PC-9 (cell line): ENCODE measurements at regions not wholly inside any gene's neighbourhood (a gene's known extent, or its start where the extent isn't known, plus 50 kb on each side); places are given as distances from the start of the nearest gene placed in this dataset.

Experiments used
- BruUV-seq: library from RNA; stranded (reverse); fragments of 400-500 nt; replicated peaks from 2 replicates; lab custom pipeline; 2021; lab: Mats Ljungman, UMichigan
- CTCF ChIA-PET: fragments of 300-600 bp; sonication (Branson Sonifier 250); formaldehyde crosslinking; loops from one replicate; lab custom pipeline; 2022; ENCODE audit warnings: antibody characterized with exemption; lab: Charles Lee
- POLR2A ChIA-PET: fragments of 300-600 bp; sonication (Branson Sonifier 250); formaldehyde crosslinking; loops from one replicate; lab custom pipeline; 2022; ENCODE audit warnings: antibody characterized with exemption; ENCODE audit not compliant: unreplicated experiment; lab: Charles Lee
- DNase-seq, 2 experiments: peaks; one replicate each; pipeline versions ENCODE4 v3.0.0 to v3.0.0-alpha.2; 2015 to 2022; ENCODE audit warnings: mixed read lengths in 1 of 2
- H2AFZ ChIP-seq: fragments of 200-600 bp; sonication (generic); 2 replicates; pipeline ENCODE4 v1.8.1; 2017; ENCODE audit warnings: antibody characterized with exemption
- H3F3A ChIP-seq: fragments of 200-600 bp; sonication (generic); 2 replicates; pipeline ENCODE4 v1.8.1; 2017; ENCODE audit warnings: antibody characterized with exemption, mild to moderate bottlenecking, low read depth; ENCODE audit not compliant: insufficient read depth
- H3K27ac ChIP-seq: fragments of 200-600 bp; sonication (generic); 2 replicates; pipeline ENCODE4 v1.6.1; 2016; ENCODE audit warnings: mixed run types
- H3K27me3 ChIP-seq: fragments of 200-600 bp; sonication (generic); 2 replicates; pipeline ENCODE4 v1.6.1; 2016; ENCODE audit warnings: low read depth, mixed run types; ENCODE audit not compliant: insufficient read depth
- H3K36me3 ChIP-seq: fragments of 200-600 bp; sonication (generic); 2 replicates; pipeline ENCODE4 v1.6.1; 2016; ENCODE audit warnings: low read depth, mixed run types
- H3K4me1 ChIP-seq: fragments of 200-600 bp; sonication (generic); replicated peaks from 2 replicates; pipeline ENCODE4 v1.6.1; 2016; ENCODE audit warnings: mixed run types; ENCODE audit not compliant: insufficient read depth
- H3K4me2 ChIP-seq: fragments of 200-600 bp; sonication (generic); 2 replicates; pipeline ENCODE4 v1.6.1; 2017; ENCODE audit warnings: mixed run types
- H3K4me3 ChIP-seq: fragments of 200-600 bp; sonication (generic); 2 replicates; pipeline ENCODE4 v1.6.1; 2016; ENCODE audit warnings: mixed run types
- H3K79me2 ChIP-seq: fragments of 200-600 bp; sonication (generic); 2 replicates; pipeline ENCODE4 v1.6.1; 2017; ENCODE audit warnings: low read depth, mixed run types
- H3K9me2 ChIP-seq: fragments of 200-600 bp; sonication (generic); 2 replicates; pipeline ENCODE4 v1.8.1; 2017; ENCODE audit warnings: mild to moderate bottlenecking; ENCODE audit not compliant: insufficient read depth
- H3K9me3 ChIP-seq: fragments of 200-600 bp; sonication (generic); 2 replicates; pipeline ENCODE4 v1.8.1; 2016; ENCODE audit warnings: low read depth; ENCODE audit not compliant: insufficient read depth
- H4K20me1 ChIP-seq: fragments of 200-600 bp; sonication (generic); 2 replicates; pipeline ENCODE4 v1.8.1; 2017; ENCODE audit not compliant: insufficient read depth
- EZH2 ChIP-seq: fragments of 200-600 bp; sonication (generic); IDR thresholded peaks from 2 replicates; pipeline ENCODE4 v1.8.0; 2017; ENCODE audit warnings: antibody characterized with exemption, low read depth
- intact Hi-C: fragments of 100-400 bp; cut with micrococcal nuclease; formaldehyde crosslinking; loops from one replicate; pipeline ENCODE4 v1.10.0; 2022; ENCODE audit not compliant: unreplicated experiment
- TF ChIP-seq, protein P1 (sequence below): fragments of 200-600 bp; sonication (generic); conservative IDR thresholded peaks from 2 replicates; pipeline ENCODE4 v1.6.1; 2017; ENCODE audit warnings: mixed run types, antibody characterized with exemption, mild to moderate bottlenecking, moderate library complexity

DNA sequence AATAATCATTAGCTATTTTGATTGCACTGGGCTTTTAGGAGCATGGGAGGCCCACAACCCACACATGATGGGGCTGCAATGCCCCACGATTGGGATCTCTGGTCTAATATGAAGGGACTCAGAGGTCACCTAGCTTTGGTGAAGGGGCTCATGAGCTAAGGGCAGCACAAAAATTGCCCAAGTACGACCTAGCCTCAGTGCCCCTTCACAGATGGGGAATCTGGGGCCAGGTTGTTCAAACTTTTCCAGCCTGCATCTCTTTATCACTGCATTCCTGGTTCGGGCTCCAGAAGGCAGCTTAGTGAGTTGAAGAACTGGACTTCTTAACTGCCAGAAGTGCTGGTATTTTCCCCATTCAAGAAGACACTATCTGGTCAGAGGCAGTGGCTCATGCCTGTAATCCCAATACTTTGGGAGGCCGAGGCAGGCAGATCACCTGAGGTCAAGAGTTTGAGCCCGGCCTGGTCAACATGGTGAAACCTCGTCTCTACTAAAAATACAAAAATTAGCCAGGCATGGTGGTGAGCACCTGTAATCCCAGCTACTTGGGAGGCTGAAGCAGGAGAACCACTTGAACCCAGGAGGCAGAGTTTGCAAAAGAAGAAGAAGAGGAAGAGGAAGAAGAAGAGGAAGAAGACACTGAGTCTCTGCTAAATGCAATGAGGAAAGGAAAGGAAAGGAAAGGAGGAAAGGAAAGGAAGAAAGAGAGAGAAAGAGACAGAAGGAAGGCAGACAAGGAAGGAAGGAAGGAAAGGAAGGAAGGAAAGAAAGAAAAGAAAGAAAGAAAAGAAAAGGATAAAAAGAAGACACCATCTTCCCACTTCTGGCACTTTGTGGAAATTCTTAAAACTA is 258.5 kb upstream of the IRF2BP2 start:
- no peak overlapping the region for H2AFZ ChIP-seq
- peaks cover 67% of the 10 kb centered on the region for H3K79me2 ChIP-seq
- H3K27ac ChIP-seq = peak overlapping the region; percentile 98
- BruUV-seq = no TSS peak
- peak overlapping the region; percentile 100 for H3K4me2 ChIP-seq
- H3K9me2 ChIP-seq = no peaks in the 10 kb centered on the region
- intact Hi-C loops = no loop called here
- H4K20me1 ChIP-seq = no peaks in the 10 kb centered on the region
- H3K4me3 ChIP-seq = peak overlapping the region; percentile 94
- ChIA-PET CTCF (no interaction called here), POLR2A (interaction anchor here (0.5 to 0.7 kb wide), 5 partner anchors 144 to 257 kb away, joined by 5 to 26 read pairs (median 14); no protein-coding TSS in a partner anchor)
- DNase-seq = no peak
- TF ChIP-seq, protein P1, sequence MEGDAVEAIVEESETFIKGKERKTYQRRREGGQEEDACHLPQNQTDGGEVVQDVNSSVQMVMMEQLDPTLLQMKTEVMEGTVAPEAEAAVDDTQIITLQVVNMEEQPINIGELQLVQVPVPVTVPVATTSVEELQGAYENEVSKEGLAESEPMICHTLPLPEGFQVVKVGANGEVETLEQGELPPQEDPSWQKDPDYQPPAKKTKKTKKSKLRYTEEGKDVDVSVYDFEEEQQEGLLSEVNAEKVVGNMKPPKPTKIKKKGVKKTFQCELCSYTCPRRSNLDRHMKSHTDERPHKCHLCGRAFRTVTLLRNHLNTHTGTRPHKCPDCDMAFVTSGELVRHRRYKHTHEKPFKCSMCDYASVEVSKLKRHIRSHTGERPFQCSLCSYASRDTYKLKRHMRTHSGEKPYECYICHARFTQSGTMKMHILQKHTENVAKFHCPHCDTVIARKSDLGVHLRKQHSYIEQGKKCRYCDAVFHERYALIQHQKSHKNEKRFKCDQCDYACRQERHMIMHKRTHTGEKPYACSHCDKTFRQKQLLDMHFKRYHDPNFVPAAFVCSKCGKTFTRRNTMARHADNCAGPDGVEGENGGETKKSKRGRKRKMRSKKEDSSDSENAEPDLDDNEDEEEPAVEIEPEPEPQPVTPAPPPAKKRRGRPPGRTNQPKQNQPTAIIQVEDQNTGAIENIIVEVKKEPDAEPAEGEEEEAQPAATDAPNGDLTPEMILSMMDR = no peak
- TF ChIP-seq EZH2 = no peak
- no peaks in the 10 kb centered on the region for H3K27me3 ChIP-seq
- peaks cover 19% of the 10 kb centered on the region; the same call in 1 of the 2 replicates for H3K36me3 ChIP-seq
- no peaks in the 10 kb centered on the region for H3K9me3 ChIP-seq
- H3F3A ChIP-seq = peaks cover 60% of the 10 kb centered on the region
- peaks cover 68% of the 10 kb centered on the region for H3K4me1 ChIP-seq

DNA sequence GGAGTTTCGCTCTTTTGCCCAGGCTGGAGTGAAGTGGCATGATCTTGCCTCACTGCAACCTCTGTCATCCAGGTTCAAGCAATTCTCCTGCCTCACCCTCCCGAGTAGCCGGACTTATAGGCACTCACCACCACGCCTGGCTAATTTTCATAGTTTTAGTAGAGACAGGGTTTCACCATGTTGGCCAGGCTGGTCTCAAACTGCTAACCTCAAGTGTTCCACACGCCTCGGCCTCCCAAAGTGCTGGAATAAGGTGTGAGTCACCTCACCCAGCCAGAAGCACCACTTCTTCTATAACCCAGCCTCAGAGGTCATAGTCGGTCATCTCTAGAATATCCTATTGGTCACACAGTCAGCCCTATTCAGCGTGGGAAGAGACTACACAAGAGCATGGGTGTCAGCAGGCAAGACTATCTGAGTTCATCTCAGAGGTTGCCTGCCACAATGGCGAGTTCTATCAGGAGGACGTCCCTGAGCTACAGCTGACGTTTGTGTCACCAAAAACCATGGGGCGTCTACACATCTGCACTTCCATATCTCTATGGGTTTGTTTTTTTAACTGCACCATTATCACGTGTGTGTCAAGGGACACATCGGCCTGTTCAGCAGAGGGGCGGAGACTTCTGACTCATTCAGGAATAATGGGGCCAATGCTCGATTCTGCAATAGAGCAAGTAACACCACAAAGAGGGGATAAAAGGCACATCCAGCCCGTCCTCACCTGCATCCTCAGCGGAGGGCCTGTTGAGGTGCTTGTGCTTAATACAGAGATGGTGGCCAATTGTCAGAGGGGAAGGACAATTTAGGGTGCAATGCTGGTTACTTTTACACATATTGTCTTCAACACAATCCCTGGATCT is 256.3 kb upstream of the IRF2BP2 start:
- peaks cover 58% of the 10 kb centered on the region for H3K4me1 ChIP-seq
- H3F3A ChIP-seq = peaks cover 59% of the 10 kb centered on the region
- no peaks in the 10 kb centered on the region for H3K9me2 ChIP-seq
- POLR2A ChIA-PET = interaction anchor here (0.6 kb wide), 1 partner anchor 163 kb away, joined by 26 read pairs; no protein-coding TSS in a partner anchor
- no peaks in the 10 kb centered on the region for H4K20me1 ChIP-seq
- no peaks in the 10 kb centered on the region for H3K9me3 ChIP-seq
- intact Hi-C loops = loop anchor here (1.0 to 2.0 kb wide), 11 partner anchors 33 to 367 kb away; no protein-coding TSS in a partner anchor
- CTCF ChIA-PET = no interaction called here
- peaks cover 35% of the 10 kb centered on the region; the same call in 1 of the 2 replicates for H3K36me3 ChIP-seq
- H3K4me2 ChIP-seq = peak overlapping the region; percentile 100
- peak; percentile 82 to 91 for DNase-seq
- no TSS peak for BruUV-seq
- H2AFZ ChIP-seq = no peak overlapping the region
- H3K27ac ChIP-seq = peak overlapping the region; percentile 98
- no peaks in the 10 kb centered on the region for H3K27me3 ChIP-seq
- no peak for TF ChIP-seq EZH2
- TF ChIP-seq, protein P1 = no peak
- peak overlapping the region; percentile 94 for H3K4me3 ChIP-seq
- peaks cover 88% of the 10 kb centered on the region for H3K79me2 ChIP-seq
